MG63 (cell line): ENCODE measurements at regions not wholly inside any gene's neighbourhood (a gene's known extent, or its start where the extent isn't known, plus 50 kb on each side); places are given as distances from the start of the nearest gene placed in this dataset.

Experiments used
- DNase-seq: peaks from one replicate; pipeline ENCODE4 v3.0.0-alpha.2; 2020
- H3K27me3 ChIP-seq: fragments of 250-450 bp; sonication (Bioruptor Pico); 2 replicates; pipeline ENCODE4 v1.5.1; 2020; ENCODE audit warnings: mild to moderate bottlenecking, moderate library complexity
- H3K36me3 ChIP-seq: fragments of 250-450 bp; sonication (Bioruptor Pico); 2 replicates; pipeline ENCODE4 v1.5.1; 2020; ENCODE audit warnings: mild to moderate bottlenecking, moderate library complexity
- H3K4me3 ChIP-seq: fragments of 250-450 bp; sonication (Bioruptor Pico); 2 replicates; pipeline ENCODE4 v1.5.1; 2020; ENCODE audit warnings: mild to moderate bottlenecking, moderate library complexity
- H3K9me3 ChIP-seq: fragments of 250-450 bp; sonication (Bioruptor Pico); 2 replicates; pipeline ENCODE4 v1.5.1; 2020; ENCODE audit warnings: mild to moderate bottlenecking, moderate library complexity

GRCh38 chr3:16048435-16049318, 125.8 kb upstream of the GALNT15 start:
- H3K36me3 ChIP-seq = no peaks in the 10 kb centered on the region
- no peaks in the 10 kb centered on the region for H3K27me3 ChIP-seq
- no peak overlapping the region for H3K4me3 ChIP-seq
- peak; percentile 12 for DNase-seq
- no peaks in the 10 kb centered on the region for H3K9me3 ChIP-seq

- Histone ChIP-seq H3K36me3 (no peaks in the 10 kb centered on the region), H3K27me3 (no peaks in the 10 kb centered on the region), H3K9me3 (no peaks in the 10 kb centered on the region), H3K4me3 (no peak overlapping the region)
- no peak for DNase-seq
Observed at GRCh38 chr3:16050641-16051467, 123.6 kb upstream of the GALNT15 start.

GRCh38 chr3:16051691-16052090, 122.8 kb upstream of the GALNT15 start:
- Histone ChIP-seq H3K4me3 (no peak overlapping the region), H3K36me3 (no peaks in the 10 kb centered on the region), H3K27me3 (no peaks in the 10 kb centered on the region), H3K9me3 (no peaks in the 10 kb centered on the region)
- no peak for DNase-seq

- no peak for DNase-seq
- Histone ChIP-seq H3K27me3 (no peaks in the 10 kb centered on the region), H3K4me3 (no peak overlapping the region), H3K36me3 (no peaks in the 10 kb centered on the region), H3K9me3 (no peaks in the 10 kb centered on the region)
Observed at GRCh38 chr3:16052964-16053363, 121.5 kb upstream of the GALNT15 start.

GRCh38 chr3:16053794-16054193, 120.7 kb upstream of the GALNT15 start:
- H3K36me3 ChIP-seq = no peaks in the 10 kb centered on the region
- no peak for DNase-seq
- H3K4me3 ChIP-seq = no peak overlapping the region
- no peaks in the 10 kb centered on the region for H3K9me3 ChIP-seq
- no peaks in the 10 kb centered on the region for H3K27me3 ChIP-seq

GRCh38 chr3:16055606-16056211, 118.8 kb upstream of the GALNT15 start:
- DNase-seq = no peak
- Histone ChIP-seq H3K36me3 (no peaks in the 10 kb centered on the region), H3K9me3 (no peaks in the 10 kb centered on the region), H3K4me3 (no peak overlapping the region), H3K27me3 (no peaks in the 10 kb centered on the region)

- no peaks in the 10 kb centered on the region for H3K9me3 ChIP-seq
- no peaks in the 10 kb centered on the region for H3K36me3 ChIP-seq
- no peak overlapping the region for H3K4me3 ChIP-seq
- DNase-seq = no peak
- no peaks in the 10 kb centered on the region for H3K27me3 ChIP-seq
Observed at GRCh38 chr3:16056217-16056616, 118.3 kb upstream of the GALNT15 start.

- no peak overlapping the region for H3K4me3 ChIP-seq
- H3K36me3 ChIP-seq = no peaks in the 10 kb centered on the region
- H3K27me3 ChIP-seq = no peaks in the 10 kb centered on the region
- DNase-seq = no peak
- H3K9me3 ChIP-seq = no peaks in the 10 kb centered on the region
Observed at GRCh38 chr3:16058521-16058920, 116.0 kb upstream of the GALNT15 start.

- Histone ChIP-seq H3K36me3 (no peaks in the 10 kb centered on the region), H3K27me3 (no peaks in the 10 kb centered on the region), H3K9me3 (no peaks in the 10 kb centered on the region), H3K4me3 (no peak overlapping the region)
- DNase-seq = no peak
Observed at GRCh38 chr3:16059081-16059537, 115.4 kb upstream of the GALNT15 start.

- no peaks in the 10 kb centered on the region for H3K36me3 ChIP-seq
- DNase-seq = no peak
- no peak overlapping the region for H3K4me3 ChIP-seq
- H3K27me3 ChIP-seq = no peaks in the 10 kb centered on the region
- no peaks in the 10 kb centered on the region for H3K9me3 ChIP-seq
Observed at GRCh38 chr3:16059711-16060357, 114.6 kb upstream of the GALNT15 start.

- DNase-seq = peak; percentile 87
- Histone ChIP-seq H3K27me3 (no peaks in the 10 kb centered on the region), H3K4me3 (no peak overlapping the region), H3K9me3 (no peaks in the 10 kb centered on the region), H3K36me3 (no peaks in the 10 kb centered on the region)
Observed at GRCh38 chr3:16060358-16060852, 114.1 kb upstream of the GALNT15 start.

GRCh38 chr3:16060945-16061344, 113.5 kb upstream of the GALNT15 start:
- peak; percentile 89 for DNase-seq
- no peak overlapping the region for H3K4me3 ChIP-seq
- H3K9me3 ChIP-seq = no peaks in the 10 kb centered on the region
- no peaks in the 10 kb centered on the region for H3K36me3 ChIP-seq
- H3K27me3 ChIP-seq = no peaks in the 10 kb centered on the region

GRCh38 chr3:16061491-16061890, 113.0 kb upstream of the GALNT15 start:
- H3K4me3 ChIP-seq = no peak overlapping the region
- H3K27me3 ChIP-seq = no peaks in the 10 kb centered on the region
- H3K36me3 ChIP-seq = no peaks in the 10 kb centered on the region
- no peak for DNase-seq
- H3K9me3 ChIP-seq = no peaks in the 10 kb centered on the region

GRCh38 chr3:16063603-16064002, 110.9 kb upstream of the GALNT15 start:
- Histone ChIP-seq H3K36me3 (no peaks in the 10 kb centered on the region), H3K27me3 (no peaks in the 10 kb centered on the region), H3K4me3 (no peak overlapping the region), H3K9me3 (no peaks in the 10 kb centered on the region)
- DNase-seq = no peak

- DNase-seq = peak; percentile 84
- Histone ChIP-seq H3K27me3 (no peaks in the 10 kb centered on the region), H3K36me3 (no peaks in the 10 kb centered on the region), H3K4me3 (no peak overlapping the region), H3K9me3 (no peaks in the 10 kb centered on the region)
Observed at GRCh38 chr3:16064642-16065414, 109.7 kb upstream of the GALNT15 start.

- H3K9me3 ChIP-seq = no peaks in the 10 kb centered on the region
- DNase-seq = no peak
- H3K27me3 ChIP-seq = no peaks in the 10 kb centered on the region
Observed at GRCh38 chr3:16066545-16066944, 107.9 kb upstream of the GALNT15 start.

More at GRCh38 chr3:16066545-16066944, 107.9 kb upstream of the GALNT15 start:
- H3K4me3 ChIP-seq = no peak overlapping the region
- H3K36me3 ChIP-seq = no peaks in the 10 kb centered on the region
